ENCODE measurements at regions not wholly inside any gene's neighbourhood (a gene's known extent, or its start where the extent isn't known, plus 50 kb on each side); places are given as distances from the start of the nearest gene placed in this dataset.

GRCh38 chr10:43815181-43815885 lies 166.7 kb upstream of the ZNF32 start:
- no peak for TF ChIP-seq TAF1 (IDR thresholded peaks at IDR 0.05; ENCODE audit: borderline replicate concordance, insufficient read depth, low read length)
- TF ChIP-seq POLR2AphosphoS5 (IDR thresholded peaks at IDR 0.05; ENCODE audit: low read depth, low read length), result no peak
- no peak for TF ChIP-seq FOXP2 (optimal IDR thresholded peaks at IDR 0.05; ENCODE audit: borderline replicate concordance, extremely low read depth, extremely low read length, insufficient read depth)
- no peak for TF ChIP-seq REST (IDR thresholded peaks at IDR 0.05; ENCODE audit: insufficient read depth in 1 of 2, low read depth in 2 of 2, low read length in 2 of 2)
- TF ChIP-seq SIN3A (IDR thresholded peaks at IDR 0.05; ENCODE audit: borderline replicate concordance, insufficient read depth, low read length), result no peak

GRCh38 chr10:43814663-43815062 lies 166.0 kb upstream of the ZNF32 start:
- TF ChIP-seq REST (IDR thresholded peaks at IDR 0.05; ENCODE audit: insufficient read depth in 1 of 2, low read depth in 2 of 2, low read length in 2 of 2) (no peak), FOXP2 (optimal IDR thresholded peaks at IDR 0.05; ENCODE audit: borderline replicate concordance, extremely low read depth, extremely low read length, insufficient read depth) (no peak), TAF1 (IDR thresholded peaks at IDR 0.05; ENCODE audit: borderline replicate concordance, insufficient read depth, low read length) (no peak), SIN3A (IDR thresholded peaks at IDR 0.05; ENCODE audit: borderline replicate concordance, insufficient read depth, low read length) (no peak), POLR2AphosphoS5 (IDR thresholded peaks at IDR 0.05; ENCODE audit: low read depth, low read length) (no peak)

DNA sequence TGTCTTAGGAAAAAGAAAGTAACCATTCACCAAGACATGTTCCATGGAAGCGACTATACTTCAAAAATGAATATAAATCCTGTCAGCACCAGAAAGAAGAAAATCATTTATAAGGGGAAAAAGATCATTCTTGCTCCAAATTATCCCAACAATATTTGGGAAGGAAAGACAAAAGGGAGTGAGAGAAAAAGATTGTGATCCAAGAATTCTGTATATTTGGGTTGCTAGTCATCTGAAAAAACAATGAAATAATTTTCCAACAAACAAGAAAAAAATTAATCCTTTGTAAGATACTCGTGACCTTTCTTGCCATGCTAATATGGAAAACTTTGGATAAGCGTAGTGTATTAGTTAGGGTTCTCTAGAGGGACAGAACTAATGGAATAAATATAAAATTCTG lies 163.2 kb upstream of the ZNF32 start:
- no peak for TF ChIP-seq FOXP2 (optimal IDR thresholded peaks at IDR 0.05; ENCODE audit: borderline replicate concordance, extremely low read depth, extremely low read length, insufficient read depth)
- no peak for TF ChIP-seq REST (IDR thresholded peaks at IDR 0.05; ENCODE audit: insufficient read depth in 1 of 2, low read depth in 2 of 2, low read length in 2 of 2)
- TF ChIP-seq TAF1 (IDR thresholded peaks at IDR 0.05; ENCODE audit: borderline replicate concordance, insufficient read depth, low read length), result no peak
- no peak for TF ChIP-seq SIN3A (IDR thresholded peaks at IDR 0.05; ENCODE audit: borderline replicate concordance, insufficient read depth, low read length)
- no peak for TF ChIP-seq POLR2AphosphoS5 (IDR thresholded peaks at IDR 0.05; ENCODE audit: low read depth, low read length)

- no peak for TF ChIP-seq POLR2AphosphoS5 (IDR thresholded peaks at IDR 0.05; ENCODE audit: low read depth, low read length)
- no peak for TF ChIP-seq FOXP2 (optimal IDR thresholded peaks at IDR 0.05; ENCODE audit: borderline replicate concordance, extremely low read depth, extremely low read length, insufficient read depth)
- TF ChIP-seq TAF1 (IDR thresholded peaks at IDR 0.05; ENCODE audit: borderline replicate concordance, insufficient read depth, low read length), result no peak
- no peak for TF ChIP-seq REST (IDR thresholded peaks at IDR 0.05; ENCODE audit: insufficient read depth in 1 of 2, low read depth in 2 of 2, low read length in 2 of 2)
- TF ChIP-seq SIN3A (IDR thresholded peaks at IDR 0.05; ENCODE audit: borderline replicate concordance, insufficient read depth, low read length), result no peak
Observed at GRCh38 chr10:43809211-43809930, 160.7 kb upstream of the ZNF32 start.
